Left lobe of liver (tissue), 2 donors: ENCODE measurements at regions not wholly inside any gene's neighbourhood (a gene's known extent, or its start where the extent isn't known, plus 50 kb on each side); places are given as distances from the start of the nearest gene placed in this dataset.

Source experiments
- ATAC-seq: fragments of 200-7000 bp; cut with Tn5 transposase; one replicate; pipeline ENCODE4 v1.9.1; 2020; ENCODE audit warnings: mild to moderate bottlenecking, moderate library complexity
- DNase-seq: peaks from one replicate; pipeline ENCODE4 v3.0.0-alpha.2; 2020; ENCODE audit warnings: low spot score
- donor health status: DM: no; HTN: no; CAD: no; lungs with moderate emphysema.
- donor health status: DM: no; HTN: yes; CAD: no.

GRCh38 chr16:79811541-79811940 is 211.0 kb upstream of the MAF start:
- no peak for DNase-seq
- ATAC-seq: no peak

- DNase-seq (no peak), ATAC-seq (no peak)
Observed at GRCh38 chr16:79810449-79811189, 210.1 kb upstream of the MAF start.

- DNase-seq (no peak), ATAC-seq (no peak)
Observed at GRCh38 chr16:79809376-79809775, 208.8 kb upstream of the MAF start.

DNA sequence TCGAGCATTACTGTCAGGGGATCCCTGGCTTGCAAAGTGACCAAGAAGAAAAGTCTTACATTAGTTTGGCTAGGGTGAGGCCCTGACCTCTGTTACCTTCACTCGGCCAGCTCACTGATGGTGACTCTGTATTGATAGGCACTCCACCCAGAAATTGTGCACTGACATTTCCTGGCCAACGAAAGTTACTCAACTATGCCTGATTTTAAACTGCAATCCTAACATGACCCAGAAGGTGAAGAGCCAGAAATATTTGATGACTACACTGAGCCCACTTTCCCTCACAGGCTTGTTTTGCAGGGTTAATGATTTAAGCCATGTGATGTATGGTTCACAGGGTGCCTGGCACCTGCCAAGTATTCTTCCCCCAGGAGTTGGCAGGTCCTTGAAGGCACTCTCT is 208.2 kb upstream of the MAF start:
- DNase-seq (no peak), ATAC-seq (no peak)

GRCh38 chr16:79806757-79807156 is 206.2 kb upstream of the MAF start:
- DNase-seq (no peak), ATAC-seq (no peak)

DNA sequence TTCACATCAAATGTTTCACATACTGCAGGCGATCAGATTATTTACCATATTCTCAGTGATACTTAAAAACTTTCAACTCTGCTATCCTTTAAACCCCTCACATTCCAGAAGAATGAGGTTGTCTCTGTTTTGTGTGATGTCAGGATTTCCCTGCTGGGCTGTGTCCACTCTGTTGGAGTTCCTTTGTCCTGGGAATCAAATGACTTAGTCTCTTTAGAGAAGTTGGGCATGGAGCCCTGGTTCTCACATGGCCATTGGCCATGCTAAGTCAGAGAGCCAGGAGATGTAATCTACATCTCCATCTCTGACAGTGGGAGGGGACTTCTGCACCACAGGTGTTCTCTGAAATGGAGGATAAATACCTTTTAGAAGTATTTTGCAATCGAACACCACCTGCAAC is 205.1 kb upstream of the MAF start:
- ATAC-seq: no peak
- DNase-seq: no peak

GRCh38 chr16:79801646-79802045 is 201.1 kb upstream of the MAF start:
- DNase-seq (no peak), ATAC-seq (no peak)

- DNase-seq (no peak), ATAC-seq (no peak)
Observed at GRCh38 chr16:79800016-79800608, 199.6 kb upstream of the MAF start.

- ATAC-seq (no peak), DNase-seq (no peak)
Observed at GRCh38 chr16:79798416-79799053, 198.0 kb upstream of the MAF start.

DNA sequence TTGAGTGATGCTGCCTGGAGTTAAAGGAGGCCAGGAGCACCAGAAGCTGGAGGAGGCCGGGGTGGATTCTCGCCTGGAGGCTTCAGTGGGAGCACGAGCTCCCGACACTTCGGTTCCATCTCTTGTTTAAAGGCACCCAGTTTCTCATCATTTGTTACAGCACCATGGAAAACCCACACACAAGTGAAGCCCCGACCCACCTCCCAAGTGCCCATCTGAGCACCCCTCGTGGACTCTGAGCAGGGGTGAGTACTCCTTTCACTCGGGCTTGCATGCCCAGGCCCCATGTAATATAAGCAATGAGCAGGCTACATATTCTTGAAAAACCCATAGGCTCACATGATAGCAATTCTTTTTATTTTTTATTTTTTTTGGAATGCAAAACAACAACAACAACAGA is 196.9 kb upstream of the MAF start:
- no peak for DNase-seq

GRCh38 chr16:79795556-79795955 is 195.0 kb upstream of the MAF start:
- DNase-seq (no peak), ATAC-seq (no peak)

More for the DNA sequence above, 196.9 kb upstream of the MAF start:
- ATAC-seq: no peak

DNA sequence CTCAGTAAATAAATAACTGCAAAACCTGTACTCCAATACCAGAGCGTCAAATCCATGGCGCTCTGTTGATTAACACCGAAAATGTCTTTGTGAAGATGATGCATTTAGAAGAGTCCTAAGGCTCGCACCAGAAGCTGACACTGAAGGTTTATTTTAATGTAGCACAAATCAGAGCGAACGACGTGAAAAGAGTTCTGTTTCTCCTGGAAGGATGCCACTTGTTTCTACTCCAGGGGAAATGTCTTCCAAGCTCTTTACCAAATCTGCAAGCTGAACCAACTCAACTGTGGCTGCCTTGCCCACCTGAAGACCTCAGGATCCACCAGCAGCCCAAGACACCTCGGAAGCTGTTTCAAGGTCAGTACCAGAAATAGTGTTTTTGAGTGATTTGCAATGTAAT is 194.4 kb upstream of the MAF start:
- no peak for DNase-seq
- ATAC-seq: no peak

DNA sequence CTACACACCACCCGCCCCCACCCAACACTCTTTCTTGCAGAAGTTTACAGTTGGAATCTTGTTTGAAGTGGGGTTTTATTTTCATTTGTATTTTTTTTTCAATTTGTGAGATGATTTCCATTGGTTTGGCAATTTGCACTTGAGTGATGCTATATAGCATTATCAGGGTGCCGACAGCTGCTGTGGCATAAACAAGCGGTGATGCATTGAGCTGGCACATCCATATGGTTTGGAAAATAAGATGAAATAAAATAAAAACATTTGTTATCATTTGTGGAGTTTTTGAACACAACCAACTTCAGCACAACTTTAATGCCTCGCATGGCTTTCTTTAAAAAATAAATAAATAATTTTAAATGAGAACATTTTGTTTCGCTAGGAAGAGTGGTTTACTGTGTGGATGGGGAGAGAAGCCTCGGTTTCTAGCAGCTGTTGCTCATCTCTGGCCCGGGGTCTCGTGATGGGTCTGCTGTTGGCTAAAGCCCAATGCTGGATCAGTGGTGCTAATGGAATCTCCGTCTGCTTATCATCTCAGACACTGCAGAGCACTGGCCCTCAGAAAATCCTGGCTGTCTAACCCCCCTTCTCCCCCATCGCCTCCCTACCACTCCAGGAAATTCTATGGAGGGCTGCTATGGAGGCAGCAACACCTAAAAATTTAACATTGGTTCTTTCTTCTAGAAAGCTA is 192.3 kb upstream of the MAF start:
- no peak for DNase-seq
- no peak for ATAC-seq

DNA sequence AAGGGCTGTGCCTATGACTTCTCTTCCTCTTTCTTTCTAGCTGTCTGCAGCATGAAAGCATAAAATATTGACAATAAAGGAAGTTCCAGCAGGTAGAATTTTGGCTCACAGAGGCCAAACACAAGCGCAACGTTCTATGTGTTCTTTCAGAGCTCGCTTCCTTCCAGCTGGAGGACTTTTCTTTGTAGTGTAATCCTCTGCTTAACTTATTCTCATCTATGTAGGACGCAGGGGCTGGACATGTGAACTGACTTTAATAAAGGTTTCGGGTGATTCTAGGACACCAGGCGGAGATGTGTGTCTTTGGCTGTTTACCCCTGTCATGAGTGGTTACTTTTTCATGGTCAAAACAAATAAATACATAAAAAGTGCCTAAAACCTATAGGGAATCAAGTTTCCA is 191.5 kb upstream of the MAF start:
- ATAC-seq (no peak), DNase-seq (no peak)

DNA sequence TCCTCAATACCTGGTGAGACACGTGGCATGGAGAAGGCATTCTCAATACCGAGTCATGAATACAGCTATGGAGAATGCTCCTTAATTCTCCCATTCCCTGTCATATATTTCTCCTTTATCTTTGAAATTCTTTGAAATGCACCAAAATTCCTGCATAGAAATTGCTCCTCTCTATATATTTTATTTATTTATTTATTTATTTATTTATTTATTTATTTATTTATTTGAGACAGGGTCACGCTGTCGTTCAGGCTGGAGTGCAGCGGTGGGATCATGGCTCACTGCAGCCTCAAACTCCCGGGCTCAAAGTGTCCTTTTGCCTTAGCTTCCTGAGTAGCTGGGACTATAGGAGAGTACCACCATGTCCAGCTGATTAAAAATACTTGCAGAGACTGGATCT is 190.3 kb upstream of the MAF start:
- DNase-seq (no peak), ATAC-seq (no peak)

DNA sequence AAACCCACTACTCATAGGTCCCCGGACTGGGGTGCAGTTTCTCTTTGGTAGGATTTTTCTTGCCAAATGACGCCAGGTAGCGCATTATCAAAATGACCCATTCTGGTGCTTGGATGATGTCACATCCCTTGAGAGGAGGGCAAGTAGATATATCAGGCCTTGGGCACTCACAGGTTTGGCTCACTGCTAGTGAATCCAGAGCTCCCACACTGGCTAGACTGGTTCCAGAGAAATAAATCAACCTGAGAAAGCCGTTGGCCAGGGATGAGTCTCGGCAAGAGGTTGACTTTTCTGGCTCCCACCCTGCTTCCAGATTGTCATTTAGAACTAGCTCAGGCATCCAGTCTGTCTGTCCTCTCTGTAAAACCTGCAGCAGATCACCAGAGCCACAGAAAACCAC is 188.4 kb upstream of the MAF start:
- ATAC-seq (no peak), DNase-seq (no peak)

DNA sequence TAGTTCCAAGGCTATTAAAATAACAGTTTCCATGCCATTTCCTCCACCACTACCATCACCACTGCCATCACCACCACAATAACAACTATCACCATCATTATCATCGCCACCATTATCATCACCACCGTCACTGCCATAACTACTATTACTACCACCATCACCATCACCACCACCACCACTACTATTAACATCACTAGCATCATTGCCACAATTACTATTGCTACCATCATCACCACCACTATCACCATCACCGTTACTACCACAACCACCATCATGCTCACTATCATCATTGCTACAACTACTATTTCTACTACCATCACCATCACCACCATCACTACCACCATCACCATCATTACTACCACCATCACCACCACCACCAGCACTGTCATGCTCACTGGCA is 185.9 kb upstream of the MAF start:
- ATAC-seq: no peak
- no peak for DNase-seq

DNA sequence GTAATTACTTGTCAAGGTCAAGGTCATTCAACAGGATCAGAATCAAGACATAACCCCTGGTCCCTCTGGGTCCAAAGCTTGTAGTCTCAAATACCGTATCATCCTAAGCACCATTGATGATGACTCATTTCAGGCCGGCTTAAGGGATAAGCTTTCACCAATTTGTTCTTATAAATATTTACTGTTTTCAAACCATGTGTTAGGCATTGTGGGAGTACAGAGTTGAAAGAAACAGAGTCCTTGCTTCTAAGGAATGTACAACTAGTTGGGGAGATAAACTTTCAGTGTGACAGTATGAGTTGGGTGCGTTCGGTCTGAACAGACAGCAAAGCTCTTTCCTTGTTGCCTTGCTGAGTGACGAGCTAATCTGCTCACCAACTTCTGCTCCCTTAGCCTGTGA is 183.5 kb upstream of the MAF start:
- ATAC-seq: no peak
- DNase-seq: no peak

DNA sequence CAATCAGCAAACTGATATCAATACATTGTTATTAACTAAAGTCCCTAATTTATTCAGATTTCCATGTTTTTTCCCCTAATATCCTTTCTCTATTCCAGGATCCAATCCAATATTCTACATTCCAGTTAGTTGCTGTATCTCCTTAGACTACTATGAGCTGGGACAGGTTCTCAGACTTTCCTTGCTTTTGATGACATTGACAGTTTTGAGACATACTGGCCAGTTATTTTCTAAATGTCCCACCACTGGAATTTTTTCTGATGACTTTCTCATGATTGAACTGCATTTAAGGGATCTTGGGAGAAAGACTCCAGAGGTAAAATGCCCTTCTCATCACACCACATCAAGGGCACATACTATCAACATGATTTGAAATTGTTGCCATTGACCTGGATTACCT is 177.1 kb upstream of the MAF start:
- ATAC-seq: no peak
- DNase-seq: no peak

GRCh38 chr16:79776243-79776847 is 175.8 kb upstream of the MAF start:
- no peak for DNase-seq
- no peak for ATAC-seq

DNA sequence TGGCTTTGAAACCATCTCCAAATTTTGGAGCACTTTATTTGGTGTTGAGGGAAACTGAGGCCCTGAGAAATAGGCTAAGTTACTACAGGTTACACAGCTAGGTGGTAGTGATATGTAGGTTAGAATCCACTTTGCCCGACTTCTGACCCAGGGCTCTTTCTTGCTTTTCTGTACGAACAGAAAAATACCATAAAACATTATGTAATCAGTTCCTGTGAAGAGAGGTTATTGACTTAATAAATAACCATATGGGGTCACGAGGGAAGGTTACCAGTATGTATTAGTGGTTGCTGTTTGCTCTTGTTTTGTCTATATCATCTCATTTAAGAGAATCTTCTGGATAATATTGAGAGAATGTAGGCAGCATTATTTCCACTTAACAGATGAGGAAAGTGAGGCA is 172.2 kb upstream of the MAF start:
- ATAC-seq (no peak), DNase-seq (no peak)

- ATAC-seq: no peak
- DNase-seq: no peak
Observed at GRCh38 chr16:79772048-79772447, 171.5 kb upstream of the MAF start.
